SU-DHL-6 (cell line): ENCODE measurements at regions not wholly inside any gene's neighbourhood (a gene's known extent, or its start where the extent isn't known, plus 50 kb on each side); places are given as distances from the start of the nearest gene placed in this dataset.

ENCODE experiments used
- CTCF ChIP-seq: fragments of 200-600 bp; sonication (generic); IDR thresholded peaks from one replicate; pipeline ENCODE4 v1.5.1; 2017; ENCODE audit warnings: antibody characterized with exemption, mild to moderate bottlenecking, low read length, moderate library complexity; ENCODE audit not compliant: insufficient read depth, poor library complexity, severe bottlenecking
- EZH2phosphoT487 ChIP-seq: fragments of 200-600 bp; sonication (generic), shearing (Covaris generic); conservative IDR thresholded peaks from 2 replicates; pipeline ENCODE4 v1.6.1; 2018; ENCODE audit warnings: mild to moderate bottlenecking, antibody characterized with exemption, low read length, moderate library complexity, mixed read lengths

GRCh38 chr2:215626063-215626462, 190.2 kb upstream of the FN1 start:
- TF ChIP-seq CTCF (no peak), EZH2phosphoT487 (no peak)
